ENCODE measurements at regions not wholly inside any gene's neighbourhood (a gene's known extent, or its start where the extent isn't known, plus 50 kb on each side); places are given as distances from the start of the nearest gene placed in this dataset.

DNA sequence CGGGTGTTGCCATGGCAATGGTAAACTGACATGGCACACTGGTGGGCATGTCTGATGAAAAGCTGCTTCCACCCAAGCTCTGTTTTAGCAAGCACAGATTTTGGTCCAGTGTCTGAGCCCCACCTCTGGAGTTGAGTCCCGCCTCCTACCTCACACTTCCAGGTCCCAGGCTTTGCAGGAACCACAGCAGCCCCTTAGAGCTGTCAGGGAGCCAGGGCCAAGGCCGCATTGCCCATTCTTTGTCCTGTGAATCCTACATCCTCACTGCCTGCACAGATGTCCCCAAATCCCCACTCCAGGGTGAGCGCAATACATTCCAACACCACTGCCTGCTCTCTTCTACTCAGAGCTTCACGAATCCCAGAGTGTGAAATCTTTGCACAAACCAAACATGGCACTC, 292.2 kb downstream of the PREX1 start:
- no peak overlapping the region for H3K4me3 ChIP-seq (replicated peaks; ENCODE audit: low read depth, low read length)
- TF ChIP-seq CTCF (IDR thresholded peaks at IDR 0.05; ENCODE audit: low read length, missing control alignments): no peak
- no peak for DNase-seq (ENCODE audit: low read depth)

DNA sequence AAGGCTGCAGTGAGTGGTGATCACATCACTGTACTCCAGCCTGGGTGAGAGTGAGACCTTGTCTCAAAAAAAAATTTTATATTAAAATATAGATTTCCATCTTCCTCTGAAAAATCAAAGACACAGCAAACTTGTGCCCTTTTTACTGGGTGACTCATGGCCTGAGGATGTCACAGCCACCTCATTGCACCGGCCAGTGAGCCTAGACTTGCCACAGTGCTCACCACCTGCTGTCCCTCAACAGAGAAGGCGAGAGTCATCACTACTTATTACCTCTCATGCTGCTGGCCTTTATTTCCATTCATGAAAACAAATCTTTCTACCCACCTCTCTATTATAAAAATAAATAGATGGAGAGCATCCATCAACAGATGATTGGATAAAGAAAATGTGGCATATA, 295.8 kb downstream of the PREX1 start:
- DNase-seq (ENCODE audit: low read depth): no peak
- no peak overlapping the region for H3K4me3 ChIP-seq (replicated peaks; ENCODE audit: low read depth, low read length)
- no peak for TF ChIP-seq CTCF (IDR thresholded peaks at IDR 0.05; ENCODE audit: low read length, missing control alignments)

DNA sequence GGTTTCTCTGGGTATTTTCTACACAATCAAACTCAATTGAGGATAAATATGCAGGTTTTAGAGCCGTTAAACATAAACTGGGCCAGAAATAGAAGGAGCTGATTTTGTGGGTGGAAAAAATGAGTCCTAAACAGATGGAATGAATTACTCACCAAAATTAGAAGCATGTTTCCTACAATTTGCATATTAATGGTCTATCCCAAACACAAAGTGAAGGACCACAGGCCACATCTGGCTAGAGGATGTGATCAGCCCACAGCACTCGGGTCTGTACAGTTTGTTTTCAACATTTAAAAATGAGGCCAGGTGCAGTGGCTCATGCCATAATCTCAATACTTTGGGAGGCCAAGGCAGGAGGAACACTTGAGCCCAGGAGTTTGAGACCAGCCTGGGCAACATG, 296.3 kb downstream of the PREX1 start:
- TF ChIP-seq CTCF (IDR thresholded peaks at IDR 0.05; ENCODE audit: low read length, missing control alignments): no peak
- no peak overlapping the region for H3K4me3 ChIP-seq (replicated peaks; ENCODE audit: low read depth, low read length)
- no peak for DNase-seq (ENCODE audit: low read depth)

DNA sequence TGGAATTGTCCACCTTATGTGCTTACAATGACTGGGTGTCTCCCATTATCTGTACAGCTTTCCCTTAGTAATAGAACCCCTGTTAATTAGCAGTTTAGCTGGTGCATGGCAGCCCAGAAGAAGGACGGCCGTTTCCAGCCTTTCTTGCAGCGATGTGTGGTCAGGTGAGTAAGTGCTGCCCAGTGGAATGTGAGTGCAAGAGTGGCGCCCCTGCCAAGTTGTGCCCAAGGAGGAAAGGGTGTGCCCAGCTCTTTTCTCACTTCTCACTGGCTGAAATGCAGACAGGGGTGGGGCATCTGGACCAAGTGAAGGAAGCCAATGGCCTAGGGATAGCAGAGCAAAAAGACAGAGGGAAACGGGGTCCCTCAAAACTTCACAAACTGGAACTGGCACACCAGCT, 296.8 kb downstream of the PREX1 start:
- DNase-seq (ENCODE audit: low read depth): no peak
- no peak overlapping the region for H3K4me3 ChIP-seq (replicated peaks; ENCODE audit: low read depth, low read length)
- TF ChIP-seq CTCF (IDR thresholded peaks at IDR 0.05; ENCODE audit: low read length, missing control alignments): no peak

DNA sequence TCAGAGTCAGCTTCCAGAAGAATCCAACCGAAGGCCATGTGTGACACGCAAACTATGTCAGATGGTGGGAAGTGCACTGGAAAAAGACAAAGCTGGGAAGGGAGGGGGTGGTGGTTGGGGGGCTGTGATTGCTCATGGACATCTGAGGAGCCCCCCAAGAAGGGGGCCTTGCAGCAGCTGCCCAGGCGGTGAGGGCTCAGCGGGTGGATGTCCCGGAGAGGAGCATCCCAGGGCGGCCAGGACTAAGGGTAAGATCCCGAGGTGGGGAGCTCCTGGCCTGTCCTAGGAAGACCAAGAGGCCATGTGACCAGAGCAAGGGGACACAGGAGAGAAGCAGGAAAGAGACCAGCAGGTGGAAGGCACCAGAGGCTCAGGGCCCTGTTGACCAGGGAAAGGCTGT, 299.5 kb downstream of the PREX1 start:
- no peak for DNase-seq (ENCODE audit: low read depth)
- no peak for TF ChIP-seq CTCF (IDR thresholded peaks at IDR 0.05; ENCODE audit: low read length, missing control alignments)
- H3K4me3 ChIP-seq (replicated peaks; ENCODE audit: low read depth, low read length): no peak overlapping the region

DNA sequence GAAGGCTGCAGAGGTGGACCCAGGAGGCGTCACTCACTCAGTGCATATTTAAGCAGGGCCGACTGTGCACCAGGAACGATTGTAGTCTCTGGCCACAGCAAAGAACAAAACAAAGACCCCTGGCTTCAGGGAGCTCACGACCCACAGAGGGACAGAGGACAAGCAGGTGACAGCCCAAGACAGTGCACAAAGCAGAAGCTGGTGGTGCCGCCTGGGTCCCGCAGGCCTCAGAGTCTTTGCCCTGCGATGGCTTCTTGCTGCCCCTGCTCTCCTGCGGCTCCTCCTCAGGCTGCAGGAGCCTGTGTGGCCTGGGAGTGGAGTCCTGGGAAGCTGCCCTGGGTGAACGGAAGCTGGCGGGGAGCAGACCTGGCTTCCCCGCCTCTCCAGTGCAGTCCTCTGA, 300.0 kb downstream of the PREX1 start:
- H3K4me3 ChIP-seq (replicated peaks; ENCODE audit: low read depth, low read length): no peak overlapping the region
- DNase-seq (ENCODE audit: low read depth): no peak
- no peak for TF ChIP-seq CTCF (IDR thresholded peaks at IDR 0.05; ENCODE audit: low read length, missing control alignments)

GRCh38 chr20:48526936-48527335, 300.9 kb downstream of the PREX1 start:
- no peak overlapping the region for H3K4me3 ChIP-seq (replicated peaks; ENCODE audit: low read depth, low read length)
- DNase-seq (ENCODE audit: low read depth): no peak
- TF ChIP-seq CTCF (IDR thresholded peaks at IDR 0.05; ENCODE audit: low read length, missing control alignments): no peak

Measured in fibroblast of pulmonary artery (primary cell).